ENCODE measurements at regions not wholly inside any gene's neighbourhood (a gene's known extent, or its start where the extent isn't known, plus 50 kb on each side); places are given as distances from the start of the nearest gene placed in this dataset.

GRCh38 chr2:78535395-78535794 lies 490.1 kb upstream of the REG3G start:
- H3K4me1 ChIP-seq (ENCODE audit: control insufficient read depth in 4 of 4, insufficient read depth in 4 of 4, low read length in 3 of 4): no peaks in the 10 kb centered on the region
- no peak for DNase-seq (ENCODE audit: low spot score)
- no peak overlapping the region for H3K9ac ChIP-seq (ENCODE audit: low read depth in 1 of 2, low read length in 2 of 2)
- H3K4me3 ChIP-seq (ENCODE audit: low read depth in 1 of 3, low read length in 3 of 3): no peak overlapping the region
- no peaks in the 10 kb centered on the region for H3K36me3 ChIP-seq (ENCODE audit: control insufficient read depth in 4 of 4, insufficient read depth in 3 of 4, low read depth in 1 of 4, low read length in 3 of 4)
- TF ChIP-seq ATF3 (IDR thresholded peaks at IDR 0.05) (no peak), TAF1 (conservative IDR thresholded peaks at IDR 0.05) (no peak), GABPA (IDR thresholded peaks at IDR 0.05 in 1 of 2, conservative IDR thresholded peaks at IDR 0.05 in 1 of 2) (no peak), EGR1 (IDR thresholded peaks at IDR 0.05; ENCODE audit: low read depth in 2 of 2) (no peak), NR2F2 (IDR thresholded peaks at IDR 0.05) (no peak), ZBTB33 (IDR thresholded peaks at IDR 0.05) (no peak), RXRA (IDR thresholded peaks at IDR 0.05) (no peak), SP1 (IDR thresholded peaks at IDR 0.05) (no peak), JUND (IDR thresholded peaks at IDR 0.05) (no peak), FOXA1 (IDR thresholded peaks at IDR 0.05) (no peak), RAD21 (IDR thresholded peaks at IDR 0.05) (no peak)
- TF ChIP-seq, protein P1, sequence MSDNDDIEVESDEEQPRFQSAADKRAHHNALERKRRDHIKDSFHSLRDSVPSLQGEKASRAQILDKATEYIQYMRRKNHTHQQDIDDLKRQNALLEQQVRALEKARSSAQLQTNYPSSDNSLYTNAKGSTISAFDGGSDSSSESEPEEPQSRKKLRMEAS (IDR thresholded peaks at IDR 0.05): no peak
- TF ChIP-seq, protein P2, sequence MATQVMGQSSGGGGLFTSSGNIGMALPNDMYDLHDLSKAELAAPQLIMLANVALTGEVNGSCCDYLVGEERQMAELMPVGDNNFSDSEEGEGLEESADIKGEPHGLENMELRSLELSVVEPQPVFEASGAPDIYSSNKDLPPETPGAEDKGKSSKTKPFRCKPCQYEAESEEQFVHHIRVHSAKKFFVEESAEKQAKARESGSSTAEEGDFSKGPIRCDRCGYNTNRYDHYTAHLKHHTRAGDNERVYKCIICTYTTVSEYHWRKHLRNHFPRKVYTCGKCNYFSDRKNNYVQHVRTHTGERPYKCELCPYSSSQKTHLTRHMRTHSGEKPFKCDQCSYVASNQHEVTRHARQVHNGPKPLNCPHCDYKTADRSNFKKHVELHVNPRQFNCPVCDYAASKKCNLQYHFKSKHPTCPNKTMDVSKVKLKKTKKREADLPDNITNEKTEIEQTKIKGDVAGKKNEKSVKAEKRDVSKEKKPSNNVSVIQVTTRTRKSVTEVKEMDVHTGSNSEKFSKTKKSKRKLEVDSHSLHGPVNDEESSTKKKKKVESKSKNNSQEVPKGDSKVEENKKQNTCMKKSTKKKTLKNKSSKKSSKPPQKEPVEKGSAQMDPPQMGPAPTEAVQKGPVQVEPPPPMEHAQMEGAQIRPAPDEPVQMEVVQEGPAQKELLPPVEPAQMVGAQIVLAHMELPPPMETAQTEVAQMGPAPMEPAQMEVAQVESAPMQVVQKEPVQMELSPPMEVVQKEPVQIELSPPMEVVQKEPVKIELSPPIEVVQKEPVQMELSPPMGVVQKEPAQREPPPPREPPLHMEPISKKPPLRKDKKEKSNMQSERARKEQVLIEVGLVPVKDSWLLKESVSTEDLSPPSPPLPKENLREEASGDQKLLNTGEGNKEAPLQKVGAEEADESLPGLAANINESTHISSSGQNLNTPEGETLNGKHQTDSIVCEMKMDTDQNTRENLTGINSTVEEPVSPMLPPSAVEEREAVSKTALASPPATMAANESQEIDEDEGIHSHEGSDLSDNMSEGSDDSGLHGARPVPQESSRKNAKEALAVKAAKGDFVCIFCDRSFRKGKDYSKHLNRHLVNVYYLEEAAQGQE (IDR thresholded peaks at IDR 0.05): no peak
- TF ChIP-seq, protein P3, sequence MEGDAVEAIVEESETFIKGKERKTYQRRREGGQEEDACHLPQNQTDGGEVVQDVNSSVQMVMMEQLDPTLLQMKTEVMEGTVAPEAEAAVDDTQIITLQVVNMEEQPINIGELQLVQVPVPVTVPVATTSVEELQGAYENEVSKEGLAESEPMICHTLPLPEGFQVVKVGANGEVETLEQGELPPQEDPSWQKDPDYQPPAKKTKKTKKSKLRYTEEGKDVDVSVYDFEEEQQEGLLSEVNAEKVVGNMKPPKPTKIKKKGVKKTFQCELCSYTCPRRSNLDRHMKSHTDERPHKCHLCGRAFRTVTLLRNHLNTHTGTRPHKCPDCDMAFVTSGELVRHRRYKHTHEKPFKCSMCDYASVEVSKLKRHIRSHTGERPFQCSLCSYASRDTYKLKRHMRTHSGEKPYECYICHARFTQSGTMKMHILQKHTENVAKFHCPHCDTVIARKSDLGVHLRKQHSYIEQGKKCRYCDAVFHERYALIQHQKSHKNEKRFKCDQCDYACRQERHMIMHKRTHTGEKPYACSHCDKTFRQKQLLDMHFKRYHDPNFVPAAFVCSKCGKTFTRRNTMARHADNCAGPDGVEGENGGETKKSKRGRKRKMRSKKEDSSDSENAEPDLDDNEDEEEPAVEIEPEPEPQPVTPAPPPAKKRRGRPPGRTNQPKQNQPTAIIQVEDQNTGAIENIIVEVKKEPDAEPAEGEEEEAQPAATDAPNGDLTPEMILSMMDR (IDR thresholded peaks at IDR 0.05; ENCODE audit: low read depth, low read length, missing input control): no peak
- H3K27me3 ChIP-seq (ENCODE audit: control insufficient read depth in 4 of 4, insufficient read depth in 4 of 4, low read length in 3 of 4): no peaks in the 10 kb centered on the region
- no peaks in the 10 kb centered on the region for H3K9me3 ChIP-seq (ENCODE audit: control insufficient read depth in 4 of 4, low read length in 3 of 4)
- no peak overlapping the region for H3K27ac ChIP-seq (ENCODE audit: low read depth in 1 of 2, low read length in 2 of 2)

- 85% methylated on average over 1 of the region's 1 CpG for WGBS
- H3K9me3 ChIP-seq (ENCODE audit: control insufficient read depth in 4 of 4, low read length in 3 of 4): peaks cover 0 to 3% (median 0%) of the 10 kb centered on the region in 4 donors
- no peak for TF ChIP-seq ATF3 (IDR thresholded peaks at IDR 0.05)
- no peak for TF ChIP-seq GABPA (IDR thresholded peaks at IDR 0.05 in 1 of 2, conservative IDR thresholded peaks at IDR 0.05 in 1 of 2)
- TF ChIP-seq, protein P2 (IDR thresholded peaks at IDR 0.05): no peak
- TF ChIP-seq FOXA2 (IDR thresholded peaks at IDR 0.05): no peak
- TF ChIP-seq, protein P1 (IDR thresholded peaks at IDR 0.05): no peak
- TF ChIP-seq HNF4A (conservative IDR thresholded peaks at IDR 0.05): no peak
- no peak for TF ChIP-seq TAF1 (conservative IDR thresholded peaks at IDR 0.05)
- no peak for TF ChIP-seq EGR1 (IDR thresholded peaks at IDR 0.05; ENCODE audit: low read depth in 2 of 2)
- no peak for TF ChIP-seq JUND (IDR thresholded peaks at IDR 0.05)
- TF ChIP-seq HNF4G (IDR thresholded peaks at IDR 0.05): no peak
- TF ChIP-seq SP1 (IDR thresholded peaks at IDR 0.05): no peak
- TF ChIP-seq ZBTB33 (IDR thresholded peaks at IDR 0.05): no peak
- no peak for TF ChIP-seq FOXA1 (IDR thresholded peaks at IDR 0.05)
- TF ChIP-seq NR2F2 (IDR thresholded peaks at IDR 0.05): no peak
Measured at GRCh38 chr2:78538322-78538721, 487.2 kb upstream of the REG3G start.

More at GRCh38 chr2:78538322-78538721, 487.2 kb upstream of the REG3G start:
- DNase-seq (ENCODE audit: low spot score): no peak
- H3K36me3 ChIP-seq (ENCODE audit: control insufficient read depth in 4 of 4, insufficient read depth in 3 of 4, low read depth in 1 of 4, low read length in 3 of 4): no peaks in the 10 kb centered on the region
- H3K9ac ChIP-seq (ENCODE audit: low read depth in 1 of 2, low read length in 2 of 2): no peak overlapping the region
- H3K27ac ChIP-seq (ENCODE audit: low read depth in 1 of 2, low read length in 2 of 2): no peak overlapping the region
- H3K27me3 ChIP-seq (ENCODE audit: control insufficient read depth in 4 of 4, insufficient read depth in 4 of 4, low read length in 3 of 4): no peaks in the 10 kb centered on the region
- no peak overlapping the region for H3K4me3 ChIP-seq (ENCODE audit: low read depth in 1 of 3, low read length in 3 of 3)
- no peaks in the 10 kb centered on the region for H3K4me1 ChIP-seq (ENCODE audit: control insufficient read depth in 4 of 4, insufficient read depth in 4 of 4, low read length in 3 of 4)
